Neural crest cell (in vitro differentiated cells): ENCODE measurements at regions not wholly inside any gene's neighbourhood (a gene's known extent, or its start where the extent isn't known, plus 50 kb on each side); places are given as distances from the start of the nearest gene placed in this dataset.

Experiments
- DNase-seq: peaks from one replicate; pipeline ENCODE4 v3.0.0; 2021; ENCODE audit warnings: low read depth, mixed read lengths, low spot score
- H3K27ac Mint-ChIP-seq: one replicate; pipeline ENCODE4 v1.8.0; 2021; ENCODE audit warnings: mild to moderate bottlenecking, mixed read lengths; ENCODE audit not compliant: unreplicated experiment
- H3K27me3 Mint-ChIP-seq: 2 replicates; pipeline ENCODE4 v1.8.0; 2021; ENCODE audit warnings: low read depth, mild to moderate bottlenecking, mixed read lengths
- H3K36me3 Mint-ChIP-seq: 2 replicates; pipeline ENCODE4 v1.8.0; 2021; ENCODE audit warnings: low read depth, mild to moderate bottlenecking, mixed read lengths
- H3K4me1 Mint-ChIP-seq: 2 replicates; pipeline ENCODE4 v1.8.0; 2021; ENCODE audit warnings: mixed read lengths
- H3K4me3 Mint-ChIP-seq: one replicate; pipeline ENCODE4 v1.8.0; 2021; ENCODE audit warnings: mild to moderate bottlenecking, mixed read lengths
- H3K9me3 Mint-ChIP-seq: 2 replicates; pipeline ENCODE4 v1.8.0; 2021; ENCODE audit warnings: mixed read lengths
- TF ChIP-seq, protein P1 (sequence below): fragments of 200-600 bp; sonication (generic); conservative IDR thresholded peaks from 2 replicates; pipeline ENCODE4 v1.5.0; 2021; ENCODE audit warnings: antibody characterized with exemption, mild to moderate bottlenecking

DNA sequence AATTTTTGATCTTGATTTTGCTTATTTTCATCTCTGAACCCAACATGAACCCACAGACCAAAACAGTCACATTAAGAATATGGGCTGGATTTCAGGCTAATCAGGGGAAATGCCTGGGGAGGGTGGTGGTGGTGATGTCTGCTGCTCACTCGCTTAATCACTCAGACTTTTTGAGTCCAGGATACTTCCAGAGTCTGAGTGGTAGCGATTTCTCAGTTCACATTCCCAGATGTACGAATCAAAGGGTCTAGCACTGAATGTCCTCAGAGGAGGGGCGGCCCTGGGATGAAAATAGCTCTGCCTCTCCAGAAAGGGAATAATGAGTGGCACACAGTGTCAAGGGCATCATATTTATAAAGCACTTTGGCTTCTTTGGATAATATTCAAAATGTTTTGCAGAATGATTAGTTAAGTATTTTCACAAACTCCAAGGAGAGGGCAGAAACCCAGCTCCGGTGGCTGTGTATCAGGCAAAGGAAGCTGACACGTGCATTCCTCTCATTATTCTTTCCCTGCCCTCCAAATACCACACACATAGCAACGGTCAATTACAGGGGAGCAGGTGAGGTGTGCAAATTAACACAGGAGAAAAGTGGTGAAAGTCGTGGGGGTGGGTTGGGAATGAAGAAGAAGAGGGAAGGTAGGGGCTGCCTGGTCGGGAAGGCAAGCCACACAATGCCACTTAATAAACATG lies 345.2 kb upstream of the RSPO3 start:
- H3K4me3 Mint-ChIP-seq: no peak overlapping the region
- H3K9me3 Mint-ChIP-seq: peaks cover 3% of the 10 kb centered on the region
- no peak overlapping the region for H3K27ac Mint-ChIP-seq
- no peak for DNase-seq
- H3K36me3 Mint-ChIP-seq: no peaks in the 10 kb centered on the region
- peaks cover 12% of the 10 kb centered on the region for H3K4me1 Mint-ChIP-seq
- TF ChIP-seq, protein P1, sequence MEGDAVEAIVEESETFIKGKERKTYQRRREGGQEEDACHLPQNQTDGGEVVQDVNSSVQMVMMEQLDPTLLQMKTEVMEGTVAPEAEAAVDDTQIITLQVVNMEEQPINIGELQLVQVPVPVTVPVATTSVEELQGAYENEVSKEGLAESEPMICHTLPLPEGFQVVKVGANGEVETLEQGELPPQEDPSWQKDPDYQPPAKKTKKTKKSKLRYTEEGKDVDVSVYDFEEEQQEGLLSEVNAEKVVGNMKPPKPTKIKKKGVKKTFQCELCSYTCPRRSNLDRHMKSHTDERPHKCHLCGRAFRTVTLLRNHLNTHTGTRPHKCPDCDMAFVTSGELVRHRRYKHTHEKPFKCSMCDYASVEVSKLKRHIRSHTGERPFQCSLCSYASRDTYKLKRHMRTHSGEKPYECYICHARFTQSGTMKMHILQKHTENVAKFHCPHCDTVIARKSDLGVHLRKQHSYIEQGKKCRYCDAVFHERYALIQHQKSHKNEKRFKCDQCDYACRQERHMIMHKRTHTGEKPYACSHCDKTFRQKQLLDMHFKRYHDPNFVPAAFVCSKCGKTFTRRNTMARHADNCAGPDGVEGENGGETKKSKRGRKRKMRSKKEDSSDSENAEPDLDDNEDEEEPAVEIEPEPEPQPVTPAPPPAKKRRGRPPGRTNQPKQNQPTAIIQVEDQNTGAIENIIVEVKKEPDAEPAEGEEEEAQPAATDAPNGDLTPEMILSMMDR: no peak
- no peaks in the 10 kb centered on the region for H3K27me3 Mint-ChIP-seq

DNA sequence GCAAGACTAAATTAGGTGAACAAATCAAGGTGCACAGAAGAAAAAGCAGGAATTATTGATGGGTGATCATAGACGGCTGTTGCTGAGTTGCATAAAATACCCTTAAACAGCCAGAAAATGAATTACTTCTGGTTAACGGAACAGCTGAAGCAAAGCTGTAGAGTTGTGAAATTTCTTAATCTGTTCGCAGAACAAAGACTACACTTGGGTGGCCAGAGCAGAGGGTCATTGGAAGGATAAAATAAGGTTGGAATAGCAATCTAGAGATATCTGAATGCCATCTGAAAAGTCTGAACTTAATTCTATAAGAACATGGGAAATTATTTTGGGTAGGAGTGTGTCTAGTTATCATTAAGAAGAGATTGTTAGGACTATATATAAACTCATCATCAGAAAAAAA lies 339.1 kb upstream of the RSPO3 start:
- no peak overlapping the region for H3K27ac Mint-ChIP-seq
- no peaks in the 10 kb centered on the region for H3K4me1 Mint-ChIP-seq
- peaks cover 5% of the 10 kb centered on the region for H3K27me3 Mint-ChIP-seq

DNA sequence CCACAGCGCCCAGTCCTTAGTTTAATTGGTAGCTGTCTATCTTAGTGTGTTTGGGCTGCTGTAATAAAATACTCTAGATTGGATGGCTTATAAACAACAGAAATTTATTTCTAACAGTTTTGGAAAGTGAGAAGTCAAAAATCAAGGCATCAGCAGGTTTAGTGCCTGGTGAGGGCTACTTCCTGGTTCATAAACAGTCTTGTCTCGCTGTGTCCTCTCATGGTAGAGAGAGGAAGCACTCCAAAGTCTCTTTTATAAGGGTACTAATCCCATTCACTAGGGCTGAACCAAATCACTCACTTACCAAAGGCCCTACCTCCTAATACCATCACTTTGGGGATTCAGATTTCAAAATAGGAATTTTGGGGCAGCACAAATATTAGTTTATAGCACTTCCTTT lies 336.9 kb upstream of the RSPO3 start:
- peaks cover 5% of the 10 kb centered on the region for H3K27me3 Mint-ChIP-seq
- no peaks in the 10 kb centered on the region for H3K36me3 Mint-ChIP-seq
- no peak overlapping the region for H3K27ac Mint-ChIP-seq
- no peak overlapping the region for H3K4me3 Mint-ChIP-seq
- H3K4me1 Mint-ChIP-seq: no peaks in the 10 kb centered on the region
- DNase-seq: no peak
- H3K9me3 Mint-ChIP-seq: no peaks in the 10 kb centered on the region
- TF ChIP-seq, protein P1: no peak

More for the DNA sequence above, 339.1 kb upstream of the RSPO3 start:
- no peak overlapping the region for H3K4me3 Mint-ChIP-seq
- DNase-seq: no peak
- H3K36me3 Mint-ChIP-seq: no peaks in the 10 kb centered on the region
- H3K9me3 Mint-ChIP-seq: no peaks in the 10 kb centered on the region
- TF ChIP-seq, protein P1: no peak

DNA sequence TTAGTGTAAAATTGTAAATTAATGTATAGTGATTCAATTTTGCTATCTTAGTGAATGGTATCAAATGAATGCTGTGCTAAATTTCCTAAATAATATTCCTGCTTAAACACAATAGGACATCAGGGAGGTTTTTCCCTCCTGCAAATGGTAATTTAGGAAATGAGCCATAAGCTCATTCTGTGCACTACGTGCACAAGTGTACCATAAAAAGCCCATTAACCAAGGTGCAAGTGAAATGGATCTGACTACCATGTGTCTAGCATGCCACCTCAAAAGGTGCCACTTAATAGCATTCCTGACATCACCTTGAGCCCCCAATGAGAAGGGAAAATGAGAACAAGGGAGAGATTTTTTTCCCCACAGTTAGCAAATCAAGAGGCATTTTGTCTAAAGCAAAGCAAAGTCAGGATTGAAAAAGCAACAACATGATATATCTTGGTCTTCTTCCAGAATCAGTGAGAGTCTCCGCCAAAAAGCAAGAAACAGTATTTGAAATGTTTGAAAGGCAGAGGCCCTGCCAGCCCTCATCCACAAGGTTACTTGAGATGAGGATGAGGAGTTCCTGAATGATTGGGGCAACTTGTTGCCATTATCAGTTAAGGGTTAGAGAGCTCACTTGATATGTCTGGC lies 334.2 kb upstream of the RSPO3 start:
- H3K9me3 Mint-ChIP-seq: no peaks in the 10 kb centered on the region
- no peaks in the 10 kb centered on the region for H3K4me1 Mint-ChIP-seq
- no peaks in the 10 kb centered on the region for H3K36me3 Mint-ChIP-seq
- H3K4me3 Mint-ChIP-seq: no peak overlapping the region
- H3K27me3 Mint-ChIP-seq: peaks cover 9% of the 10 kb centered on the region
- H3K27ac Mint-ChIP-seq: no peak overlapping the region
- TF ChIP-seq, protein P1: no peak
- no peak for DNase-seq

DNA sequence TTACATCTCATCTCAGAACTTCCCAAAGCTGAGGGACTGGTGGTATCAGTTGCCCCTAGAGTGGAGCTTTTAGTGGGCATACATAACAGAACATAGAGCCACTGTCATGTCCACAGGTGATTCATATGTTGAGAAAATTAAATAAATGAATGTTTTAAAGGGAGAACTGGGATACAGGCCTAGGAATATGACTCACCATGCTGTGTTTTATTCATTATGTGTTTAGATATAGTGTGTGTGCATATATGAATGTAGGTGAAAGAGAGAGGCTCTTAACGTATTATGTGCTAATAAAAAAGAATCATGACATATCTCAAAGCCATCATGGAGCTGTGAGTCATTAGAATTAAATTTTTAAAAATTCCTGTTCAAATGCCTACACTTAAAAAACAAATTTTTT lies 332.2 kb upstream of the RSPO3 start:
- H3K9me3 Mint-ChIP-seq: no peaks in the 10 kb centered on the region
- H3K4me1 Mint-ChIP-seq: no peaks in the 10 kb centered on the region
- H3K4me3 Mint-ChIP-seq: no peak overlapping the region
- TF ChIP-seq, protein P1: no peak
- no peak for DNase-seq
- no peak overlapping the region for H3K27ac Mint-ChIP-seq
- no peaks in the 10 kb centered on the region for H3K36me3 Mint-ChIP-seq
- peaks cover 9% of the 10 kb centered on the region for H3K27me3 Mint-ChIP-seq
